ENCODE measurements at regions not wholly inside any gene's neighbourhood (a gene's known extent, or its start where the extent isn't known, plus 50 kb on each side); places are given as distances from the start of the nearest gene placed in this dataset.

DNA sequence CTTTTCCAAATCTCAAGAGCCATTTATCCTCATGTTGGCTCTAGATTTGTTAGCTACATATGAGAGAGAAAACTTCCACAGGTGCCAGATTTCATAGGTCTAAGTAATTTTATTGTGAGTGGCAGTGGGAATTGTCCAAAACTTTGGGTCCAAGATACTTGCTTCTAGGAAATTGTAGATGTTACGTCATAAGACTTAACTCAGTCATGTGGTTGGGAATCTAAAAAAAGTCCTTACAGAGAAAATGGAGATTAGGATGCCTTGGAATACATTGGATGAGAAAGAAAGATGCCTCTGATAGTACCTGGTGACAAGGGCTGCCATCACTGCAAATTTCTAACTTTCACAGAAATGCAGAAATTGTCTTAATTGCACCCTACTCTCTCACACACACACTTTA, 506.5 kb downstream of the C4orf33 start:
- no peak overlapping the region for H3K4me3 ChIP-seq (ENCODE audit: low read length)
- no peak for DNase-seq (ENCODE audit: low read depth)
- TF ChIP-seq, protein P1, sequence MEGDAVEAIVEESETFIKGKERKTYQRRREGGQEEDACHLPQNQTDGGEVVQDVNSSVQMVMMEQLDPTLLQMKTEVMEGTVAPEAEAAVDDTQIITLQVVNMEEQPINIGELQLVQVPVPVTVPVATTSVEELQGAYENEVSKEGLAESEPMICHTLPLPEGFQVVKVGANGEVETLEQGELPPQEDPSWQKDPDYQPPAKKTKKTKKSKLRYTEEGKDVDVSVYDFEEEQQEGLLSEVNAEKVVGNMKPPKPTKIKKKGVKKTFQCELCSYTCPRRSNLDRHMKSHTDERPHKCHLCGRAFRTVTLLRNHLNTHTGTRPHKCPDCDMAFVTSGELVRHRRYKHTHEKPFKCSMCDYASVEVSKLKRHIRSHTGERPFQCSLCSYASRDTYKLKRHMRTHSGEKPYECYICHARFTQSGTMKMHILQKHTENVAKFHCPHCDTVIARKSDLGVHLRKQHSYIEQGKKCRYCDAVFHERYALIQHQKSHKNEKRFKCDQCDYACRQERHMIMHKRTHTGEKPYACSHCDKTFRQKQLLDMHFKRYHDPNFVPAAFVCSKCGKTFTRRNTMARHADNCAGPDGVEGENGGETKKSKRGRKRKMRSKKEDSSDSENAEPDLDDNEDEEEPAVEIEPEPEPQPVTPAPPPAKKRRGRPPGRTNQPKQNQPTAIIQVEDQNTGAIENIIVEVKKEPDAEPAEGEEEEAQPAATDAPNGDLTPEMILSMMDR (IDR thresholded peaks at IDR 0.05; ENCODE audit: insufficient read depth, low read depth, low read length, missing control alignments): no peak

DNA sequence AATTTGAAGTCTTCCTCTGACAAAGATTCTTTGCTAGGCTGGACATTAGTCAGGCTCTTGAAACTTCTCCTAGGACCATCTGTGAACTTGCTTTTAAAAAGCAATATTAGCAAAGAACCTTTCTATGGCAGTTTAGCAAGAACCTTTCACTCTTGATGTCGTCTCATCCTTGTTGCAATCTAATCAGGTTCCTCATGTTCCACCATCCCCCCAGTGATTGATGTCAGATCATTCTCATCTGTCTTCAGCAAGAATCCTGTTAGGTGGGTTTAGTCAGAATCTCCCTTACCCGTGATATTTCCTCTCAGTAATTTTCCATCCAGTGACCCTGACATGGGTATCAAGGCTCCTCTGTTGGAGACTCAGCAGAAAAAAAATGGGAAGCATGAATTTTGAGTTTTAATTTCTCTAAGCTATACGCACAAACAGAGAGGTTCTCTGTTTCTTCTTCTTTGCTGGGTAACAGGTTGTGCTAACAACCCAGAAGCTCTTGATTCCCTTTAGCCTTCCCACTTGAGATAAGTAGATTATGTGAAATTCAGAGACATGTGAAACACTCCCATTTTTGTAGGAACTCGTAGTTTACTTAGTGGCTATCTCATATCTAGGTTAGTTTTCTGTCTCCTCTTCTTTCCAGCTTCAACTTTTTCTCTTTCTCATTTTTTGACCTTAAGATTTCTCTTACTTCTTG, 507.4 kb downstream of the C4orf33 start:
- no peak overlapping the region for H3K4me3 ChIP-seq (ENCODE audit: low read length)
- TF ChIP-seq, protein P1 (IDR thresholded peaks at IDR 0.05; ENCODE audit: insufficient read depth, low read depth, low read length, missing control alignments): no peak
- no peak for DNase-seq (ENCODE audit: low read depth)

DNA sequence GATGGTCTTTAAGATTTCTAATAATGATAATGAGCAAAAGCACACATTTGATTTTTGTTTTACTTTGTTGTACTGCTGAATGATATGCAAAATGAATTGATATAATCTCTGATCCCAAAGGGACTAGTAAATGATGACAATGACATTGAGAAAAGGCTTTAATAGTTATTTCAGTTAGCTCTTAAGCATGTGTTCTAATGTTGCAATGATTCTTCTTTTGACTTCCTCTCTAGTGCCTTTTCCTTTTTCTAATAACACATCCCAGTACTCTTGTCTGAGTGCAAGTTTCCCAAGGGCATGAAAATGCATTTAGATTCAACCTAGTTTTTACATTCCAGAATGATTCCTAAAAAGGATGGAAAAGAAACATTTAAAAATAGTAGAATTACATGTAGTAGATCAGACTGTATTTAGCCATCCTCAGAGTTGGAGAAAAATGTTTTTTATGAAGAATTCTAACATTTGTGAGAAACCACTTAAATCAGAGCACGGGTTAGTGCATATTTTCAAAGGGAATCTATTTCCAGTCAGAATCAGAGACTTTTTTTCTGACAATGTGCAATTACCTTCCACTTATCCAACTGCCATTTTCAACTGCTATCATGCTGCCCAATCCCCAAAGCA, 508.8 kb downstream of the C4orf33 start:
- no peak for DNase-seq (ENCODE audit: low read depth)
- no peak overlapping the region for H3K4me3 ChIP-seq (ENCODE audit: low read length)
- TF ChIP-seq, protein P1 (IDR thresholded peaks at IDR 0.05; ENCODE audit: insufficient read depth, low read depth, low read length, missing control alignments): no peak

DNA sequence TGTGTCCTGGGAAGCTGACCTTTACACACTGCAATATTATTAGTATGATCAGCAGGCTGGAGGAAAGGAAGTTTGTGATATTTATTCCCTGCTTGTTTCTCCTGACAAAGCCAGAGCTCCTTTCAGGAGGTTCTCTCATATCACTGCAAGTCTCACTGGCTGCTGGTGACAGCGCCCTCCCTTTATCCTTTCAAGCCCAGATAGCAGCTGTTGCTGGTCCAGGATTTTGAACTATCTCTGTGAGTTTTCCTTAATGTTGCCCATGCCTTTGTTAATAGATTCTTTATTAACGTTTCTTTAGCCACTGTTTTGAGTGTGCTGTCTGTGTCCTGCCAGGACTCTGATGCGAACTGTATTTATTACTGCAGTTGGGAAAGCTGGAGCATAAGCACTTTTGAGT, 518.7 kb downstream of the C4orf33 start:
- H3K4me3 ChIP-seq (ENCODE audit: low read length): no peak overlapping the region
- DNase-seq (ENCODE audit: low read depth): no peak
- TF ChIP-seq, protein P1 (IDR thresholded peaks at IDR 0.05; ENCODE audit: insufficient read depth, low read depth, low read length, missing control alignments): no peak

DNA sequence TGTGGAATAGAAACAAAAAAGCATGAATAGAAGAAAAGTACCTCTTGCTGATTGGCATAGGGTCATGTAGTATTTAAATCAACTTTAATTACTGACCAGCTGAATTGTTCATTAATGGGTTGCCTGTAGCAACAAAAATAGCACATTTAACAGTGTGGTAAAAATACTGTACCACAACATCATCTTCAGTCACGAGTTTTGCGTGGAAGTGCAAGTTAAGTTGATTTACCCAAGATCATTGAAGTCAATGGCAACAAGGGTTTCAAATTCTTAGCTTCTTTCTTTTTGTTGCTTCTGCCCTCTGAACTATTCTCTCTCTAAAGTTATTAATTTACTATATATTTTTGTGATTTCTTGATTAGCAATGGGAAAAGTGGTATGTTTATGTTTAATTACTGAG, 526.6 kb downstream of the C4orf33 start:
- no peak for DNase-seq (ENCODE audit: low read depth)
- TF ChIP-seq, protein P1 (IDR thresholded peaks at IDR 0.05; ENCODE audit: insufficient read depth, low read depth, low read length, missing control alignments): no peak
- H3K4me3 ChIP-seq (ENCODE audit: low read length): no peak overlapping the region

DNA sequence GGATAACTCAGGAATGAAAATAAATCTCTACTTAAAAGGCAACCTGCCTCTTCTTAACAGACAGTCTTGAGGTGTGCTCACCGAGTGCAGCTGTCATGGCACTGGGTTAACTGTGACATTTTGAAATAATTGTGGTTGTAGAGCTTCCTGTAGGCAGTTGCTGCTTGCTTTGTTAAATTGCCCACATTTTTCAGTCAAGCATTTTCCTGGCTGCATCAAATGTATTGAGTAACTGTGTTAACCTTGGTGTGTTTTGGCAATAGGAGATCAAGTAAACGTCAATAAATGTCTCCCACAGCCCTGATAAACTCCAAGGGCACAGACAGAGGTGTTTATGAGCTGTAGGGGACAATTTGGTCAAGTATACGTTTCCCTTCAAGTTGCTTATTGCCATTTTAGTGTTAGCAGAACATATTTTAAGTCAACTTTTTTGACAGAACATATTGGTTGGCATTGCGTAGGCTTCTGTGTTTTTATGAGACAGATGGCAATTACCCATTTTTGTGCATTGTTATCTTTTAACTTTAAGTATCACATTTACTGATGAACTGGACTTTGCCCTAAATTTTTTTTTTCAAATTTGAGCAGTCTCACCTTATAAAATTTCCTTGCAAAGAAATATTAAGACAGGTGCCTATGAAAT, 527.4 kb downstream of the C4orf33 start:
- TF ChIP-seq, protein P1 (IDR thresholded peaks at IDR 0.05; ENCODE audit: insufficient read depth, low read depth, low read length, missing control alignments): no peak
- no peak overlapping the region for H3K4me3 ChIP-seq (ENCODE audit: low read length)
- DNase-seq (ENCODE audit: low read depth): no peak
